CD14-positive monocyte (primary cell): ENCODE measurements at regions not wholly inside any gene's neighbourhood (a gene's known extent, or its start where the extent isn't known, plus 50 kb on each side); places are given as distances from the start of the nearest gene placed in this dataset.

Experiments used
- DNase-seq, 3 donors: peaks; one replicate each; pipeline ENCODE4 v3.0.0-alpha.2; 2011 to 2022
- H2AFZ ChIP-seq: 2 replicates; pipeline ENCODE4 v1.6.0; 2012; ENCODE audit warnings: mild to moderate bottlenecking, low read depth, low read length, inconsistent platforms; ENCODE audit not compliant: insufficient read depth, poor library complexity, severe bottlenecking
- H3K27ac ChIP-seq, 2 donors: 1 replicate in 1 of 2; 2 replicates in 1 of 2; pipeline ENCODE4 v1.5.1; 2012 to 2013; ENCODE audit warnings: low read length in 2 of 2, control low read depth in 1 of 2, inconsistent platforms in 1 of 2, low read depth in 1 of 2, mild to moderate bottlenecking in 1 of 2
- H3K27me3 ChIP-seq, 2 donors: one replicate each; pipeline versions ENCODE4 v1.6.0 to v1.6.1; 2011 to 2013; ENCODE audit warnings: low read length in 2 of 2; ENCODE audit not compliant: control insufficient read depth in 2 of 2, insufficient read depth in 2 of 2
- H3K36me3 ChIP-seq, 2 donors: replicated peaks in 1 of 2; 1 replicate in 1 of 2; 2 replicates in 1 of 2; pipeline versions ENCODE4 v1.5.1 to v1.6.1; 2012 to 2013; ENCODE audit warnings: low read length in 2 of 2, control low read depth in 1 of 2, inconsistent platforms in 1 of 2, mild to moderate bottlenecking in 1 of 2; ENCODE audit not compliant: insufficient read depth in 2 of 2, control insufficient read depth in 1 of 2
- H3K4me1 ChIP-seq, 2 donors: 1 replicate in 1 of 2; 2 replicates in 1 of 2; pipeline versions ENCODE4 v1.5.1 to v1.6.1; 2012 to 2013; ENCODE audit warnings: low read length in 2 of 2, control low read depth in 1 of 2, inconsistent platforms in 1 of 2, mild to moderate bottlenecking in 1 of 2, moderate library complexity in 1 of 2; ENCODE audit not compliant: insufficient read depth in 2 of 2, control insufficient read depth in 1 of 2
- H3K4me2 ChIP-seq: replicated peaks from 2 replicates; pipeline ENCODE3; 2012; ENCODE audit warnings: low read length, moderate library complexity, mild to moderate bottlenecking; ENCODE audit not compliant: poor library complexity, severe bottlenecking; ENCODE audit errors: extremely low read depth
- H3K4me3 ChIP-seq, 3 experiments: fragments of 200-600 bp in 1 of 3; sonication (generic) in 1 of 3; replicated peaks in 1 of 3; 1 replicate in 2 of 3; 2 replicates in 1 of 3; pipeline ENCODE4 v1.5.1; 2011 to 2013; ENCODE audit warnings: low read length in 3 of 3, mild to moderate bottlenecking in 3 of 3, control low read depth in 2 of 3, low read depth in 2 of 3, inconsistent platforms in 1 of 3, moderate library complexity in 1 of 3
- H3K79me2 ChIP-seq: 2 replicates; pipeline ENCODE4 v1.6.0; 2012; ENCODE audit warnings: mild to moderate bottlenecking, control low read depth, inconsistent platforms, low read length, moderate library complexity; ENCODE audit not compliant: insufficient read depth
- H3K9ac ChIP-seq: 2 replicates; pipeline ENCODE4 v1.6.0; 2017; ENCODE audit warnings: low read length, mild to moderate bottlenecking; ENCODE audit not compliant: insufficient read depth, poor library complexity, severe bottlenecking
- H3K9me3 ChIP-seq, 2 donors: replicated peaks in 1 of 2; 1 replicate in 1 of 2; 2 replicates in 1 of 2; pipeline versions ENCODE4 v1.5.1 to v1.6.1; 2012 to 2013; ENCODE audit warnings: low read length in 2 of 2, control low read depth in 1 of 2; ENCODE audit not compliant: control insufficient read depth in 1 of 2, insufficient read depth in 1 of 2
- H4K20me1 ChIP-seq: 2 replicates; pipeline ENCODE4 v1.6.0; 2012; ENCODE audit warnings: mild to moderate bottlenecking, low read length, control low read depth, moderate library complexity; ENCODE audit not compliant: insufficient read depth
- H3K27ac Mint-ChIP-seq, 7 donors: one replicate each; pipeline ENCODE4 v1.8.0; 2020; ENCODE audit warnings: mild to moderate bottlenecking in 7 of 7, mixed read lengths in 7 of 7, moderate library complexity in 6 of 7, inconsistent platforms in 2 of 7
- H3K27me3 Mint-ChIP-seq, 3 donors: one replicate each; pipeline ENCODE4 v1.8.0; 2021 to 2022; ENCODE audit warnings: low read depth in 3 of 3, mild to moderate bottlenecking in 3 of 3, mixed read lengths in 3 of 3, moderate library complexity in 3 of 3, inconsistent platforms in 1 of 3
- H3K36me3 Mint-ChIP-seq, 2 donors: one replicate each; pipeline ENCODE4 v1.8.0; 2020; ENCODE audit warnings: mixed read lengths in 2 of 2, inconsistent platforms in 1 of 2, mild to moderate bottlenecking in 1 of 2
- H3K4me1 Mint-ChIP-seq: one replicate; pipeline ENCODE4 v1.8.0; 2020; ENCODE audit warnings: mild to moderate bottlenecking, mixed read lengths
- H3K4me3 Mint-ChIP-seq, 2 donors: one replicate each; pipeline ENCODE4 v1.8.0; 2020; ENCODE audit warnings: mild to moderate bottlenecking in 2 of 2, mixed read lengths in 2 of 2, moderate library complexity in 1 of 2
- H3K9me3 Mint-ChIP-seq, 7 donors: one replicate each; pipeline ENCODE4 v1.8.0; 2020 to 2022; ENCODE audit warnings: mixed read lengths in 7 of 7, mild to moderate bottlenecking in 6 of 7, moderate library complexity in 6 of 7, inconsistent platforms in 2 of 7
- WGBS: methylation state at CpG from one replicate; pipeline ENCODE4 v1.1.5; 2013; ENCODE audit warnings: missing lambda C conversion rate; ENCODE audit not compliant: insufficient coverage; 5-methylcytosine and 5-hydroxymethylcytosine counted together
- intact Hi-C, 2 donors: fragments of 100-400 bp; cut with micrococcal nuclease; formaldehyde crosslinking; loops; one replicate each; pipeline versions ENCODE4 v1.15.0 to v1.15.1; 2023
- TF ChIP-seq, protein P1 (sequence below): fragments of 200-600 bp; IDR thresholded peaks from one replicate; pipeline ENCODE4 v1.8.0; 2022; ENCODE audit warnings: antibody characterized with exemption, mild to moderate bottlenecking

DNA sequence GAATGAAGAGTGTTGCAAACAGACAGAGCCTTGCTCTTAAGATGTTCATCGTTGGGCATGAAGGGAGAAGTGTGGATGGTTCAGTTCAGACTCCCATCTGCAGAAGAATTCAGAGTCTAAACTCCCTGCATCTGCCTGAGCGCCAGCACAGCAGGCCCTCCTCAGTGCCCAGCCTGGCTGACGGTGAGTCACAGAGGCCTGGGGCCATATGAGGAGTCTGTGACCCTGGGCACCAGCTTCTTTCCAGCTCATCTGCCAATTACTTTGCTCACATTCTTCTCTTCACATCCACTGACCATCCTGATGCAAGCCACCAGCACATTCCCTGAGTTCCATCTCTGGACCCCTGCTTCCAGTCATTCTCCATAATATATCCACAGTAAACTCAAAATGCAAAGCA is 401.1 kb upstream of the TRPC7 start:
- intact Hi-C loops: no loop called here
- Histone ChIP-seq H3K27ac (no peak overlapping the region), H3K4me1 (no peaks in the 10 kb centered on the region), H3K79me2 (no peaks in the 10 kb centered on the region), H3K9ac (no peak overlapping the region), H3K27me3 (no peaks in the 10 kb centered on the region), H3K4me3 (no peak overlapping the region), H4K20me1 (no peaks in the 10 kb centered on the region), H2AFZ (no peak overlapping the region), H3K4me2 (no peak overlapping the region), H3K9me3 (no peaks in the 10 kb centered on the region), H3K36me3 (no peaks in the 10 kb centered on the region)
- no peak overlapping the region for H3K4me3 Mint-ChIP-seq
- no peaks in the 10 kb centered on the region for H3K36me3 Mint-ChIP-seq
- no peaks in the 10 kb centered on the region for H3K4me1 Mint-ChIP-seq
- peaks cover 0 to 2% (median 0%) of the 10 kb centered on the region in 3 donors for H3K27me3 Mint-ChIP-seq
- TF ChIP-seq, protein P1, sequence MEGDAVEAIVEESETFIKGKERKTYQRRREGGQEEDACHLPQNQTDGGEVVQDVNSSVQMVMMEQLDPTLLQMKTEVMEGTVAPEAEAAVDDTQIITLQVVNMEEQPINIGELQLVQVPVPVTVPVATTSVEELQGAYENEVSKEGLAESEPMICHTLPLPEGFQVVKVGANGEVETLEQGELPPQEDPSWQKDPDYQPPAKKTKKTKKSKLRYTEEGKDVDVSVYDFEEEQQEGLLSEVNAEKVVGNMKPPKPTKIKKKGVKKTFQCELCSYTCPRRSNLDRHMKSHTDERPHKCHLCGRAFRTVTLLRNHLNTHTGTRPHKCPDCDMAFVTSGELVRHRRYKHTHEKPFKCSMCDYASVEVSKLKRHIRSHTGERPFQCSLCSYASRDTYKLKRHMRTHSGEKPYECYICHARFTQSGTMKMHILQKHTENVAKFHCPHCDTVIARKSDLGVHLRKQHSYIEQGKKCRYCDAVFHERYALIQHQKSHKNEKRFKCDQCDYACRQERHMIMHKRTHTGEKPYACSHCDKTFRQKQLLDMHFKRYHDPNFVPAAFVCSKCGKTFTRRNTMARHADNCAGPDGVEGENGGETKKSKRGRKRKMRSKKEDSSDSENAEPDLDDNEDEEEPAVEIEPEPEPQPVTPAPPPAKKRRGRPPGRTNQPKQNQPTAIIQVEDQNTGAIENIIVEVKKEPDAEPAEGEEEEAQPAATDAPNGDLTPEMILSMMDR: no peak
- no peak overlapping the region for H3K27ac Mint-ChIP-seq
- no peak for DNase-seq
- WGBS: 81% methylated on average over 3 of the region's 3 CpGs
- no peaks in the 10 kb centered on the region for H3K9me3 Mint-ChIP-seq

DNA sequence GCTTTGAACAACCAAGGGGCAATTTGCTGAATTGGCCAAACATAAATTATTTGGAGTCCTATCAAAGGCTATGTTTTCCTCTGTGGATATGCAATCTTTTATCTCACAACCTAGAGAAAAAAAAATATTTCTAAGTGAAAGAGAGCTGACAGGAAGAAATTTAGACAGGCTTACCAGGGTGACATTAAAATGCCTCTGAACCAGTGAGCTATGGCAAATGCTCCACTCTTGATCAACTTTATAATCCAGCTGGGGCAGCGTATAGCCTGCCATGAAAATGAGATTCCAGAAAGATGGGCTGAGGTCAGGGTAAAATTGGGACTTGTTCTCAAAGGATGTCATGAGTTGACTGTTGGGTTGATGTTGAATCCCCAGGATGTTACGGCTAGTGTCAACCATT is 399.3 kb upstream of the TRPC7 start:
- Histone ChIP-seq H4K20me1 (no peaks in the 10 kb centered on the region), H3K36me3 (no peaks in the 10 kb centered on the region), H3K4me2 (no peak overlapping the region), H3K9me3 (no peaks in the 10 kb centered on the region), H3K79me2 (no peaks in the 10 kb centered on the region), H3K9ac (no peak overlapping the region), H3K4me1 (no peaks in the 10 kb centered on the region), H2AFZ (no peak overlapping the region), H3K27me3 (no peaks in the 10 kb centered on the region), H3K4me3 (no peak overlapping the region), H3K27ac (no peak overlapping the region)
- Mint-ChIP-seq H3K27ac (no peak overlapping the region), H3K27me3 (no peaks in the 10 kb centered on the region), H3K9me3 (no peaks in the 10 kb centered on the region), H3K36me3 (no peaks in the 10 kb centered on the region), H3K4me1 (no peaks in the 10 kb centered on the region), H3K4me3 (no peak overlapping the region)
- no peak for DNase-seq
- WGBS: 83% methylated on average over 1 of the region's 2 CpGs
- TF ChIP-seq, protein P1: no peak
- intact Hi-C loops: no loop called here
